H1 (cell line): ENCODE measurements at regions not wholly inside any gene's neighbourhood (a gene's known extent, or its start where the extent isn't known, plus 50 kb on each side); places are given as distances from the start of the nearest gene placed in this dataset.
"Not testable (repeated sequence)": the region's sequence is repeated elsewhere in the genome, so short reads cannot be mapped to it uniquely, and the experiment has no call there.

Experiments
- CTCF ChIA-PET: fragments of 300-600 bp; sonication (Branson Sonifier 250); formaldehyde crosslinking; loops from one replicate; lab custom pipeline; 2021; ENCODE audit not compliant: partially characterized antibody; lab: Charles Lee
- POLR2A ChIA-PET: fragments of 300-600 bp; sonication (Branson Sonifier 250); formaldehyde crosslinking; loops from one replicate; lab custom pipeline; 2021; ENCODE audit warnings: inconsistent platforms; ENCODE audit not compliant: partially characterized antibody; lab: Charles Lee
- DNase-seq, 2 experiments: peaks; one replicate each; pipeline versions ENCODE4 v3.0.0 to v3.0.0-alpha.2; 2010 to 2022; ENCODE audit warnings: low spot score in 2 of 2, low read depth in 1 of 2, mixed read lengths in 1 of 2
- FAIRE-seq: peaks from 2 replicates; lab custom pipeline; 2011; peaks lifted over from hg19 to GRCh38; lab: Jason Lieb, UNC
- H2AFZ ChIP-seq: 2 replicates; pipeline ENCODE4 v1.8.1; 2012; ENCODE audit warnings: low read length, inconsistent platforms
- H2AK5ac ChIP-seq: 2 replicates; pipeline ENCODE4 v1.6.1; 2013; ENCODE audit warnings: low read depth, low read length
- H2BK120ac ChIP-seq: replicated peaks from 2 replicates; pipeline ENCODE3; 2013; ENCODE audit warnings: low read depth, low read length, inconsistent platforms
- H2BK12ac ChIP-seq: 2 replicates; pipeline ENCODE4 v1.6.1; 2013; ENCODE audit warnings: low read depth, low read length
- H2BK15ac ChIP-seq: 2 replicates; pipeline ENCODE4 v1.6.1; 2013; ENCODE audit warnings: low read length
- H2BK20ac ChIP-seq: 2 replicates; pipeline ENCODE4 v1.6.1; 2013; ENCODE audit warnings: low read length
- H2BK5ac ChIP-seq: 2 replicates; pipeline ENCODE4 v1.6.1; 2013; ENCODE audit warnings: low read depth, low read length
- H3K14ac ChIP-seq: 2 replicates; pipeline ENCODE4 v1.6.1; 2013; ENCODE audit warnings: inconsistent platforms; ENCODE audit not compliant: insufficient read length
- H3K18ac ChIP-seq: 2 replicates; pipeline ENCODE4 v1.6.1; 2013; ENCODE audit warnings: low read length; ENCODE audit errors: extremely low read depth
- H3K23ac ChIP-seq: 2 replicates; pipeline ENCODE4 v1.6.1; 2013; ENCODE audit warnings: inconsistent platforms; ENCODE audit not compliant: insufficient read length
- H3K23me2 ChIP-seq: 2 replicates; pipeline ENCODE4 v1.6.1; 2013; ENCODE audit warnings: low read depth, low read length
- H3K27ac ChIP-seq: 2 replicates; pipeline ENCODE4 v1.6.1; 2011; ENCODE audit warnings: low read depth, low read length, inconsistent platforms
- H3K27me3 ChIP-seq, 4 experiments: replicated peaks in 1 of 4; 1 replicate in 1 of 4; 2 replicates in 3 of 4; pipeline versions ENCODE4 v1.6.1 to v1.8.1; 2011 to 2013; ENCODE audit warnings: low read length in 3 of 4, mild to moderate bottlenecking in 3 of 4, inconsistent platforms in 2 of 4, mixed read lengths in 2 of 4, moderate library complexity in 1 of 4; ENCODE audit not compliant: control insufficient read depth in 3 of 4, insufficient read depth in 3 of 4; ENCODE audit errors: extremely low read depth in 1 of 4
- H3K36me3 ChIP-seq, 4 experiments: 2 replicates each; pipeline versions ENCODE4 v1.6.1 to v1.8.1; 2011 to 2013; ENCODE audit warnings: mild to moderate bottlenecking in 4 of 4, low read length in 3 of 4, moderate library complexity in 2 of 4, control low read depth in 1 of 4, inconsistent platforms in 1 of 4; ENCODE audit not compliant: insufficient read depth in 4 of 4, control insufficient read depth in 2 of 4
- H3K4ac ChIP-seq: replicated peaks from 2 replicates; pipeline ENCODE3; 2013; ENCODE audit warnings: low read length, low read depth, mixed read lengths, inconsistent platforms; ENCODE audit not compliant: insufficient read length
- H3K4me1 ChIP-seq, 4 experiments: replicated peaks in 1 of 4; 1 replicate in 1 of 4; 2 replicates in 3 of 4; pipeline versions ENCODE4 v1.6.1 to v1.8.1; 2011 to 2013; ENCODE audit warnings: low read length in 3 of 4, inconsistent platforms in 2 of 4, mixed read lengths in 1 of 4; ENCODE audit not compliant: insufficient read depth in 4 of 4, control insufficient read depth in 3 of 4
- H3K4me2 ChIP-seq, 2 experiments: 2 replicates each; pipeline versions ENCODE4 v1.6.1 to v1.8.1; 2011 to 2013; ENCODE audit warnings: low read depth in 2 of 2, low read length in 2 of 2, control low read depth in 1 of 2, inconsistent platforms in 1 of 2, mild to moderate bottlenecking in 1 of 2; ENCODE audit not compliant: insufficient read depth in 1 of 2
- H3K4me3 ChIP-seq, 4 experiments: fragments of 200-600, 300-600 bp in 1 of 4; sonication (generic), shearing (Covaris generic), sonication (Bioruptor Twin) in 1 of 4; 2 replicates each; pipeline versions ENCODE4 v1.5.1 to v1.8.1; 2011 to 2016; ENCODE audit warnings: low read length in 4 of 4, low read depth in 3 of 4, control low read depth in 2 of 4, inconsistent platforms in 2 of 4, mild to moderate bottlenecking in 2 of 4, mixed read lengths in 1 of 4, moderate library complexity in 1 of 4; ENCODE audit not compliant: insufficient read depth in 2 of 4; ENCODE audit errors: extremely low read depth in 1 of 4
- H3K56ac ChIP-seq: replicated peaks from 2 replicates; pipeline ENCODE3; 2013; ENCODE audit warnings: low read depth, mild to moderate bottlenecking, mixed read lengths, low read length, inconsistent platforms; ENCODE audit not compliant: insufficient read length
- H3K79me1 ChIP-seq: 2 replicates; pipeline ENCODE4 v1.6.1; 2013; ENCODE audit warnings: low read depth, low read length, control low read depth
- H3K79me2 ChIP-seq, 2 experiments: 2 replicates each; pipeline versions ENCODE4 v1.6.1 to v1.8.1; 2012 to 2013; ENCODE audit warnings: low read length in 2 of 2, mild to moderate bottlenecking in 2 of 2, inconsistent platforms in 1 of 2; ENCODE audit not compliant: insufficient read depth in 2 of 2, control insufficient read depth in 1 of 2
- H3K9ac ChIP-seq, 4 experiments: replicated peaks in 1 of 4; 1 replicate in 1 of 4; 2 replicates in 3 of 4; pipeline versions ENCODE4 v1.6.1 to v1.8.1; 2011 to 2013; ENCODE audit warnings: low read depth in 3 of 4, low read length in 3 of 4, control low read depth in 2 of 4, mild to moderate bottlenecking in 2 of 4, moderate library complexity in 2 of 4, inconsistent platforms in 1 of 4; ENCODE audit errors: extremely low read depth in 1 of 4
- H3K9me3 ChIP-seq, 2 experiments: 2 replicates each; pipeline versions ENCODE4 v1.6.1 to v1.8.1; 2012 to 2013; ENCODE audit warnings: mild to moderate bottlenecking in 2 of 2, moderate library complexity in 2 of 2, control low read depth in 1 of 2, inconsistent platforms in 1 of 2, low read depth in 1 of 2, low read length in 1 of 2, mixed read lengths in 1 of 2; ENCODE audit not compliant: insufficient read depth in 2 of 2
- H4K20me1 ChIP-seq, 2 experiments: replicated peaks in 1 of 2; 2 replicates each; pipeline versions ENCODE3 to v1.8.1; 2011 to 2013; ENCODE audit warnings: inconsistent platforms in 2 of 2, low read length in 2 of 2, mild to moderate bottlenecking in 1 of 2; ENCODE audit not compliant: insufficient read depth in 2 of 2, control insufficient read depth in 1 of 2
- H4K5ac ChIP-seq: 2 replicates; pipeline ENCODE4 v1.6.1; 2013; ENCODE audit warnings: low read length, low read depth, mixed read lengths, inconsistent platforms; ENCODE audit not compliant: insufficient read length
- H4K8ac ChIP-seq: 2 replicates; pipeline ENCODE4 v1.8.0; 2013; ENCODE audit warnings: mild to moderate bottlenecking, moderate library complexity, low read length, inconsistent platforms; ENCODE audit not compliant: insufficient read depth; ENCODE audit errors: extremely low read depth
- H4K91ac ChIP-seq: replicated peaks from 2 replicates; pipeline ENCODE3; 2013; ENCODE audit warnings: low read length, mixed read lengths, inconsistent platforms; ENCODE audit not compliant: insufficient read length
- WGBS, 2 experiments: shearing (Covaris generic) in 1 of 2; methylation state at CpG; one replicate each; pipeline versions ENCODE4 v1.1.6 to v1.1.7; 2013 to 2015; ENCODE audit warnings: low lambda C conversion rate in 2 of 2, mixed read lengths in 2 of 2, inconsistent platforms in 1 of 2, low coverage in 1 of 2, missing lambda C conversion rate in 1 of 2; ENCODE audit not compliant: insufficient replicate concordance in 2 of 2, insufficient coverage in 1 of 2, insufficient read length in 1 of 2; ENCODE audit errors: extremely low coverage in 1 of 2, missing lambda C conversion rate in 1 of 2; 5-methylcytosine and 5-hydroxymethylcytosine counted together

- H3K9ac ChIP-seq, DNase-seq, H2BK5ac ChIP-seq, H2BK20ac ChIP-seq, H3K27ac ChIP-seq, H3K4me3 ChIP-seq, H2AK5ac ChIP-seq, H4K91ac ChIP-seq, H4K20me1 ChIP-seq, FAIRE-seq, H4K8ac ChIP-seq, CTCF ChIA-PET, H3K79me2 ChIP-seq, H3K79me1 ChIP-seq, H3K14ac ChIP-seq, H3K4me2 ChIP-seq, POLR2A ChIA-PET, H3K36me3 ChIP-seq, H2BK120ac ChIP-seq, H3K4me1 ChIP-seq, H3K27me3 ChIP-seq, H3K23ac ChIP-seq, H2BK15ac ChIP-seq, H3K18ac ChIP-seq, H3K4ac ChIP-seq, H3K9me3 ChIP-seq, H2BK12ac ChIP-seq, H4K5ac ChIP-seq, H2AFZ ChIP-seq: not testable (repeated sequence)
- H3K23me2 ChIP-seq, result peaks cover 11% of the 10 kb centered on the region; the same call in 1 of the 2 replicates
- 92% methylated on average over 1 of the region's 1 CpG; no CpG with 5 or more reads in 1 of the 2 experiments for WGBS, 2 experiments
- peak overlapping the region; percentile 70 for H3K56ac ChIP-seq
These were observed 338.7 kb downstream of the VRK1 start for GRCh38 chr14:97135847-97136246.
